ENCODE measurements at regions not wholly inside any gene's neighbourhood (a gene's known extent, or its start where the extent isn't known, plus 50 kb on each side); places are given as distances from the start of the nearest gene placed in this dataset.

DNA sequence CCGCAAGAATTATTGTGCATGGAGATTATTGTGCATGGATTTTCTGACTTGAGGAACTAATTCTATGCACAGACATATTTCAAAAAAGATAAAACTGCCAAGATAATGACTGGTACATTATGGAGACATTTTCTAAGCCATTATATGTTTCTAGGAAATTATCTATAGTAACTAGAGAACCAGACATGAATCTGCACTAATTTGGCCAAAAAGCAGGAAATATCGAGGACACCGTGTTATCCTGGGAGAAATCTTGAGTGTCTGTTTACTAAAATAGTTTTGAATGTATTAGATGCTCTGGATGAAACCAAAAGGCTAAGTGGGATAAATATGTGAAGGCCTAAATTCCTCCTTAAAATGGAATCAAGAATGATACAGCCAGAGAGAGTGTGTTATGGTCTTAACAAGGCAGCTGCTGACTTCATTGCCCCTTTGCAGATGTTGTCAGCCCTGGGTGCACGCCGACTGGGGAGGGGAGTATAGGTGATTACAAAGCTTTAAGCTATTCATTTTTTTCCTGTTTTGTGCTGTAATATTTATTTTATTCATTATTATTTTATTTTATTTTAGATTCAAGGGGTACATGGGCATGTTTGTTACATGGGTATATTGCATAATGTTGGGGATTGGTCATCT is 226.7 kb downstream of the UTP18 start:
- CTCF ChIA-PET, result no interaction called here
- POLR2A ChIA-PET, result no interaction called here
- H3K4me1 Mint-ChIP-seq (ENCODE audit: low read depth), result no peaks in the 10 kb centered on the region
- intact Hi-C loops (cut with micrococcal nuclease), result no loop called here
- DNase-seq (no peak), ATAC-seq (no peak)
- TF ChIP-seq, protein P1, sequence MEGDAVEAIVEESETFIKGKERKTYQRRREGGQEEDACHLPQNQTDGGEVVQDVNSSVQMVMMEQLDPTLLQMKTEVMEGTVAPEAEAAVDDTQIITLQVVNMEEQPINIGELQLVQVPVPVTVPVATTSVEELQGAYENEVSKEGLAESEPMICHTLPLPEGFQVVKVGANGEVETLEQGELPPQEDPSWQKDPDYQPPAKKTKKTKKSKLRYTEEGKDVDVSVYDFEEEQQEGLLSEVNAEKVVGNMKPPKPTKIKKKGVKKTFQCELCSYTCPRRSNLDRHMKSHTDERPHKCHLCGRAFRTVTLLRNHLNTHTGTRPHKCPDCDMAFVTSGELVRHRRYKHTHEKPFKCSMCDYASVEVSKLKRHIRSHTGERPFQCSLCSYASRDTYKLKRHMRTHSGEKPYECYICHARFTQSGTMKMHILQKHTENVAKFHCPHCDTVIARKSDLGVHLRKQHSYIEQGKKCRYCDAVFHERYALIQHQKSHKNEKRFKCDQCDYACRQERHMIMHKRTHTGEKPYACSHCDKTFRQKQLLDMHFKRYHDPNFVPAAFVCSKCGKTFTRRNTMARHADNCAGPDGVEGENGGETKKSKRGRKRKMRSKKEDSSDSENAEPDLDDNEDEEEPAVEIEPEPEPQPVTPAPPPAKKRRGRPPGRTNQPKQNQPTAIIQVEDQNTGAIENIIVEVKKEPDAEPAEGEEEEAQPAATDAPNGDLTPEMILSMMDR (IDR thresholded peaks at IDR 0.05), result no peak
- no peak overlapping the region for H3K4me3 Mint-ChIP-seq
- peaks cover 5% of the 10 kb centered on the region for H3K27me3 Mint-ChIP-seq
- H3K27ac Mint-ChIP-seq, result no peak overlapping the region
- H3K9me3 Mint-ChIP-seq, result peaks cover 1% of the 10 kb centered on the region
- H3K36me3 Mint-ChIP-seq (ENCODE audit: low read depth), result no peaks in the 10 kb centered on the region

DNA sequence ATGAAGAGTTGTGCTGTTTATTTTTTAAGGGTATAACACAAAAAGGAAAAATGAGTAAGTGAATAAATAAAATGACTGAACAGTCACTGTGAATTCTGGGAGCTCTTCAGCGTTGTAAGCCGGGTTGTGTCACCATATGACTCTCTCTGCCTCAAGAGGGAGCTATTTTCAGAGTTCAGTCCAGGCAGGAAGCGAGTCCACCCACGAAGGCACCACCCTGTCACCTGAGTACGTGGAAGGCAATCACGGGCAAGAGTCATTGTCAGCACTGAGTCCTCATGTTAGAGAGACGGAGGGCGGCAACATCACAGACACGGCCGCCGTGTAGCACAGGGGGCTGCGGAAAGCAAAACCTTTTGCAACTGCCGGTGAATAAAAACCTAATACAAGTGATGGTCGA is 227.6 kb downstream of the UTP18 start:
- CTCF ChIA-PET, result interaction anchor here (1.0 to 1.6 kb wide), 3 partner anchors 9 to 23 kb away, joined by 4 to 5 read pairs (median 5); no protein-coding TSS in a partner anchor
- Mint-ChIP-seq H3K4me1 (ENCODE audit: low read depth) (no peaks in the 10 kb centered on the region), H3K27me3 (peaks cover 5% of the 10 kb centered on the region), H3K27ac (no peak overlapping the region), H3K4me3 (no peak overlapping the region), H3K36me3 (ENCODE audit: low read depth) (no peaks in the 10 kb centered on the region), H3K9me3 (no peaks in the 10 kb centered on the region)
- TF ChIP-seq, protein P1 (IDR thresholded peaks at IDR 0.05), result peak; percentile 25
- POLR2A ChIA-PET, result no interaction called here
- peak; percentile 68 for ATAC-seq
- intact Hi-C loops (cut with micrococcal nuclease), result no loop called here
- peak; percentile 41 for DNase-seq

DNA sequence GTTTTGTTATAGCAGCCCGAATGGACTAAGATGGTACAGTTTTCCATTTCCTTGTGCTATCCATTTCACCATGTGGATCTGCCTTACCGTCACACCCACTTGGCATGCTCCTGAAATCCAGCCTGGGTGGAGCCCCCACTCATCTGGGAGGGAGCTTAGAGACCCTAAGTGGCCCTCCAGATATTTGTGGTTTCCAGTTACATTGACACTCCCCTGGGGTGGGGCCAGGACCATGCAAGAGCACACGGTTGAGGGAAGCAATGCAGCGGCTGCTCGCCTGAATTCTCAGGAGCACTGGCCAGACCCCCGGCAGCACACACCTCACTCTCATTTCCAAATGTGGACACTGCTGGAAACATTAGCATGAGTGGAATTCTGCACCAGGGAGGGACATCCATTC is 231.1 kb downstream of the UTP18 start:
- TF ChIP-seq, protein P1 (IDR thresholded peaks at IDR 0.05), result no peak
- H3K9me3 Mint-ChIP-seq, result no peaks in the 10 kb centered on the region

DNA sequence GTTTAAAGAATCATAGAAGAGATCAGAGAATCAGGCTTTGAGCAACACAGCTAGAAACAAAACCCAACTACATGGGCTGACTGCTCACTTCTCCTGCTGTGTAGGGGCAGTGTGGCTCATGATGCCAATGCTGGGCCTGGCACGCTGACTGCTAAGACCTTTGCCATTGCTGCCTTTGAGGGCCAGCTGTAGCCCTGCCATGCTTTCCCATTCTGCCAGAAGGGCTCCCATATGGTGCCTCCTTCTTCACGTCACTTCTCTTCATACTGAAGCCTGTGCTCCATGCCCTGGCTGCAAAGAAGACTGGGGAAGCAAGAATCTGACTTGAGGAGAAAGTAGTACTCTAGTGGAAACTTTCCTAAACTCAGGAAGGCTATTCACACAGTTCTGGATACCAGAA is 232.9 kb downstream of the UTP18 start:
- no peak overlapping the region for H3K27ac Mint-ChIP-seq
- H3K36me3 Mint-ChIP-seq (ENCODE audit: low read depth), result no peaks in the 10 kb centered on the region
- POLR2A ChIA-PET, result no interaction called here
- H3K27me3 Mint-ChIP-seq, result no peaks in the 10 kb centered on the region
- no peaks in the 10 kb centered on the region for H3K4me1 Mint-ChIP-seq (ENCODE audit: low read depth)
- H3K9me3 Mint-ChIP-seq, result no peaks in the 10 kb centered on the region
- CTCF ChIA-PET, result interaction anchor here (1.4 kb wide), 1 partner anchor 42 kb away, joined by 4 read pairs; no protein-coding TSS in a partner anchor
- TF ChIP-seq, protein P1 (IDR thresholded peaks at IDR 0.05), result no peak
- no peak for DNase-seq
- intact Hi-C loops (cut with micrococcal nuclease), result no loop called here
- H3K4me3 Mint-ChIP-seq, result no peak overlapping the region
- no peak for ATAC-seq

More for the DNA sequence above, 231.1 kb downstream of the UTP18 start:
- H3K27me3 Mint-ChIP-seq, result peaks cover 5% of the 10 kb centered on the region
- no peaks in the 10 kb centered on the region for H3K4me1 Mint-ChIP-seq (ENCODE audit: low read depth)
- CTCF ChIA-PET, result no interaction called here
- no peak for ATAC-seq
- DNase-seq, result no peak
- no peak overlapping the region for H3K27ac Mint-ChIP-seq
- intact Hi-C loops (cut with micrococcal nuclease), result no loop called here
- no peaks in the 10 kb centered on the region for H3K36me3 Mint-ChIP-seq (ENCODE audit: low read depth)
- no peak overlapping the region for H3K4me3 Mint-ChIP-seq
- POLR2A ChIA-PET, result no interaction called here

DNA sequence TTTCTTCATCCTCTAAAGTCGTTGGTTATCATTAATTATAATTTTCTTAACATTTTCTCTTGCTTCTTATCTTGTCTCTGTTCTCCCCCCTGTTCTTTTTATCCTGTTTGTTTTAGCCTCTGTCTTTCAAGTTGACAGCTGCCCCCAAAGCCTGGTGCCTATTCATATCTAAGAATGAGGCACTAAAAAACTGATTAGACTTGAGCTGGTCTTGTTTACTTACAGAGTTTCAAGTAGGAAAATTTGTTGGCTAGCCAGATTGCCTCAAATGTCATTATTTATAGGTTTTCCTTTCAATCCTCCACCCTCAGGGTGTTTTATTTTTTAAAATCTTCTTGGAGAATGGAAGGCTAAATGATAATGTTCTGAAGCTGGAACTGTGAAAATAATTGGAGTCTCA is 236.0 kb downstream of the UTP18 start:
- intact Hi-C loops (cut with micrococcal nuclease), result no loop called here
- no peaks in the 10 kb centered on the region for H3K4me1 Mint-ChIP-seq (ENCODE audit: low read depth)
- H3K27me3 Mint-ChIP-seq, result no peaks in the 10 kb centered on the region
- H3K36me3 Mint-ChIP-seq (ENCODE audit: low read depth), result no peaks in the 10 kb centered on the region
- TF ChIP-seq, protein P1 (IDR thresholded peaks at IDR 0.05), result no peak
- no peak overlapping the region for H3K4me3 Mint-ChIP-seq
- ChIA-PET CTCF (interaction anchor here (1.3 to 1.4 kb wide), 2 partner anchors 34 to 125 kb away, joined by 3 read pairs; no protein-coding TSS in a partner anchor), POLR2A (no interaction called here)
- H3K27ac Mint-ChIP-seq, result no peak overlapping the region
- no peak for DNase-seq
- no peaks in the 10 kb centered on the region for H3K9me3 Mint-ChIP-seq
- ATAC-seq, result no peak
